Suprapubic skin (tissue), 4 donors: ENCODE measurements at regions not wholly inside any gene's neighbourhood (a gene's known extent, or its start where the extent isn't known, plus 50 kb on each side); places are given as distances from the start of the nearest gene placed in this dataset.

Experiments used
- EP300 ChIP-seq: sonication (generic); formaldehyde crosslinking; IDR thresholded peaks from one replicate; pipeline ENCODE4 v1.6.1; 2017; ENCODE audit warnings: antibody characterized with exemption
- POLR2A ChIP-seq, 2 donors: fragments of 450-650 bp; IDR thresholded peaks; one replicate each; pipeline ENCODE4 v1.6.1; 2017; ENCODE audit warnings: antibody characterized with exemption in 2 of 2, mild to moderate bottlenecking in 2 of 2, moderate library complexity in 2 of 2
- POLR2AphosphoS5 ChIP-seq, 3 donors: sonication (generic); formaldehyde crosslinking; IDR thresholded peaks; one replicate each; pipeline ENCODE4 v1.6.1; 2017; ENCODE audit warnings: antibody characterized with exemption in 3 of 3
- TF ChIP-seq, protein P1 (sequence below), 2 donors: fragments of 200-600 bp in 1 of 2; fragments of 450-650 bp in 1 of 2; sonication (generic) in 1 of 2; IDR thresholded peaks; one replicate each; pipeline ENCODE4 v1.5.1; 2016 to 2019; ENCODE audit warnings: antibody characterized with exemption in 2 of 2, mild to moderate bottlenecking in 1 of 2, moderate library complexity in 1 of 2

DNA sequence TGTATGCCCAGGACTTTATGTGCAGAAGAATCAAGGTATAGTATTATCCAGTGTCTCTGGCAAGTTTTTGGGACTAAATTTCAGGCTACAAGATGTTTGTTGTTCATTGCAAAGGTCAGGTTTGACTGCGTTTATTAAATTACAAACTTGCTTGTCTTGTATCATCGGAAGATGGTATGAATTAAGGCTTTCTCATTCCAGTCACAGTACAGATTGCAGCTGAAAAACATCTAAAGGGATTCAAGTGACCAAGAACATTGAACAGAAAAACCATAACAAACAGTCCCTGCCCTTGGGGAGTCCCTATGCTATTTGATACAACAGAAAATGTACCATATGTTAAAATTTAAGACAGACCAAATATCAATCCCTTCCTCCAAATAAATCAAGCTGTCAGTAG lies 244.7 kb upstream of the TNC start:
- TF ChIP-seq, protein P1, sequence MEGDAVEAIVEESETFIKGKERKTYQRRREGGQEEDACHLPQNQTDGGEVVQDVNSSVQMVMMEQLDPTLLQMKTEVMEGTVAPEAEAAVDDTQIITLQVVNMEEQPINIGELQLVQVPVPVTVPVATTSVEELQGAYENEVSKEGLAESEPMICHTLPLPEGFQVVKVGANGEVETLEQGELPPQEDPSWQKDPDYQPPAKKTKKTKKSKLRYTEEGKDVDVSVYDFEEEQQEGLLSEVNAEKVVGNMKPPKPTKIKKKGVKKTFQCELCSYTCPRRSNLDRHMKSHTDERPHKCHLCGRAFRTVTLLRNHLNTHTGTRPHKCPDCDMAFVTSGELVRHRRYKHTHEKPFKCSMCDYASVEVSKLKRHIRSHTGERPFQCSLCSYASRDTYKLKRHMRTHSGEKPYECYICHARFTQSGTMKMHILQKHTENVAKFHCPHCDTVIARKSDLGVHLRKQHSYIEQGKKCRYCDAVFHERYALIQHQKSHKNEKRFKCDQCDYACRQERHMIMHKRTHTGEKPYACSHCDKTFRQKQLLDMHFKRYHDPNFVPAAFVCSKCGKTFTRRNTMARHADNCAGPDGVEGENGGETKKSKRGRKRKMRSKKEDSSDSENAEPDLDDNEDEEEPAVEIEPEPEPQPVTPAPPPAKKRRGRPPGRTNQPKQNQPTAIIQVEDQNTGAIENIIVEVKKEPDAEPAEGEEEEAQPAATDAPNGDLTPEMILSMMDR (IDR thresholded peaks at IDR 0.05), result no peak
- TF ChIP-seq POLR2AphosphoS5 (IDR thresholded peaks at IDR 0.05) (no peak), EP300 (no peak), POLR2A (IDR thresholded peaks at IDR 0.05) (no peak)
